ENCODE measurements at regions not wholly inside any gene's neighbourhood (a gene's known extent, or its start where the extent isn't known, plus 50 kb on each side); places are given as distances from the start of the nearest gene placed in this dataset.

DNA sequence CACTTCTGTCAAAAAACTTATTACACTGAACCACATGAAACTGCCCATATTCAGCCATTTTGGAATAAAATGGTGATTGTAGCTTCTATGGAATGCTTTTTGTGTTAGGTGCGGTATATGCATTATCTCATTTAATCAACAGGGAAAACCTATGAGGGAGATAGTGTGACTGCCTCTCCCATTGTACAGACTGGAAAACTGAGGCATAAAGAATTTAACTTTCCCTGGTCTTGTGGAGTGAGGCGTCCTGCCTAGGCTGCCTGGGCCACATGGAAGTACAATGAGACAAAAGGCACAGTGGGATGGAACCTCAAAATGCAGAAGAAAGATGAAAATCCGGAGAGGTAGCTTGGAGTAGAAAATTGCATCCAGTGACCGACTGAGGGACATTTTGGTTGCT is 80.2 kb downstream of the RPLP1 start:
- TF ChIP-seq, protein P1, sequence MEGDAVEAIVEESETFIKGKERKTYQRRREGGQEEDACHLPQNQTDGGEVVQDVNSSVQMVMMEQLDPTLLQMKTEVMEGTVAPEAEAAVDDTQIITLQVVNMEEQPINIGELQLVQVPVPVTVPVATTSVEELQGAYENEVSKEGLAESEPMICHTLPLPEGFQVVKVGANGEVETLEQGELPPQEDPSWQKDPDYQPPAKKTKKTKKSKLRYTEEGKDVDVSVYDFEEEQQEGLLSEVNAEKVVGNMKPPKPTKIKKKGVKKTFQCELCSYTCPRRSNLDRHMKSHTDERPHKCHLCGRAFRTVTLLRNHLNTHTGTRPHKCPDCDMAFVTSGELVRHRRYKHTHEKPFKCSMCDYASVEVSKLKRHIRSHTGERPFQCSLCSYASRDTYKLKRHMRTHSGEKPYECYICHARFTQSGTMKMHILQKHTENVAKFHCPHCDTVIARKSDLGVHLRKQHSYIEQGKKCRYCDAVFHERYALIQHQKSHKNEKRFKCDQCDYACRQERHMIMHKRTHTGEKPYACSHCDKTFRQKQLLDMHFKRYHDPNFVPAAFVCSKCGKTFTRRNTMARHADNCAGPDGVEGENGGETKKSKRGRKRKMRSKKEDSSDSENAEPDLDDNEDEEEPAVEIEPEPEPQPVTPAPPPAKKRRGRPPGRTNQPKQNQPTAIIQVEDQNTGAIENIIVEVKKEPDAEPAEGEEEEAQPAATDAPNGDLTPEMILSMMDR (conservative IDR thresholded peaks at IDR 0.05 in 1 of 2, IDR thresholded peaks at IDR 0.05 in 1 of 2; ENCODE audit: low read depth in 1 of 2, low read length in 2 of 2) = no peak
- no peak for TF ChIP-seq EZH2 (IDR thresholded peaks at IDR 0.05; ENCODE audit: low read length, missing control alignments)
